Endothelial cell of umbilical vein (primary cell): ENCODE measurements at regions not wholly inside any gene's neighbourhood (a gene's known extent, or its start where the extent isn't known, plus 50 kb on each side); places are given as distances from the start of the nearest gene placed in this dataset.

Experiments used
- BruUV-seq: library from RNA; stranded (reverse); fragments of 400-500 nt; replicated peaks from 2 replicates; lab custom pipeline; 2021; lab: Mats Ljungman, UMichigan
- CTCF ChIA-PET: fragments of 300-600, 350-600 bp; sonication (Branson Sonifier 250); formaldehyde crosslinking; loops from one replicate; lab custom pipeline; 2021; ENCODE audit warnings: antibody characterized with exemption, inconsistent platforms; lab: Charles Lee
- POLR2A ChIA-PET: fragments of 300-600, 350-600 bp; sonication (Branson Sonifier 250); formaldehyde crosslinking; loops from one replicate; lab custom pipeline; 2021; ENCODE audit warnings: antibody characterized with exemption, inconsistent platforms; lab: Charles Lee
- DNase-seq: peaks from one replicate; pipeline ENCODE4 v3.0.0-alpha.2; 2011; ENCODE audit warnings: low read depth, low spot score
- FAIRE-seq: peaks from 2 replicates; lab custom pipeline; 2011; peaks lifted over from hg19 to GRCh38; lab: Jason Lieb, UNC
- H2AFZ ChIP-seq: 2 replicates; pipeline ENCODE4 v1.6.0; 2012; ENCODE audit warnings: low read depth, low read length, control low read depth, inconsistent platforms
- H3K27ac ChIP-seq: 2 replicates; pipeline ENCODE4 v1.5.1; 2011; ENCODE audit warnings: low read depth, mild to moderate bottlenecking, control low read depth, low read length, moderate library complexity; ENCODE audit not compliant: insufficient read depth
- H3K27me3 ChIP-seq, 2 experiments: 2 replicates each; pipeline versions ENCODE4 v1.6.0 to v1.6.1; 2011; ENCODE audit warnings: low read length in 2 of 2, mixed read lengths in 1 of 2; ENCODE audit not compliant: control insufficient read depth in 2 of 2, insufficient read depth in 2 of 2
- H3K36me3 ChIP-seq, 2 experiments: 2 replicates in 1 of 2; 3 replicates in 1 of 2; pipeline ENCODE4 v1.5.1; 2011; ENCODE audit warnings: low read length in 2 of 2, mild to moderate bottlenecking in 1 of 2, moderate library complexity in 1 of 2; ENCODE audit not compliant: control insufficient read depth in 2 of 2, insufficient read depth in 2 of 2; ENCODE audit errors: extremely low read depth in 1 of 2
- H3K4me1 ChIP-seq: 3 replicates; pipeline ENCODE4 v1.5.1; 2011; ENCODE audit warnings: mild to moderate bottlenecking, low read length; ENCODE audit not compliant: control insufficient read depth, insufficient read depth; ENCODE audit errors: extremely low read depth
- H3K4me2 ChIP-seq: 2 replicates; pipeline ENCODE4 v1.6.1; 2011; ENCODE audit warnings: low read length, control low read depth, mixed read lengths; ENCODE audit not compliant: insufficient read depth
- H3K4me3 ChIP-seq, 3 experiments: fragments of 200-600 bp in 1 of 3; sonication (generic), shearing (Covaris generic) in 1 of 3; replicated peaks in 1 of 3; 2 replicates each; pipeline ENCODE4 v1.5.1; 2011 to 2016; ENCODE audit warnings: control low read depth in 3 of 3, low read length in 3 of 3, mild to moderate bottlenecking in 2 of 3, inconsistent platforms in 1 of 3, low read depth in 1 of 3, moderate library complexity in 1 of 3; ENCODE audit not compliant: insufficient read depth in 1 of 3
- H3K79me2 ChIP-seq: 2 replicates; pipeline ENCODE4 v1.6.0; 2012; ENCODE audit warnings: low read length, inconsistent platforms; ENCODE audit not compliant: control insufficient read depth, insufficient read depth
- H3K9ac ChIP-seq: replicated peaks from 2 replicates; pipeline ENCODE3; 2011; ENCODE audit warnings: low read length, control low read depth; ENCODE audit not compliant: insufficient read depth; ENCODE audit errors: extremely low read depth
- H3K9me1 ChIP-seq: replicated peaks from 3 replicates; pipeline ENCODE4 v1.6.0; 2011; ENCODE audit warnings: mild to moderate bottlenecking, low read length; ENCODE audit not compliant: control insufficient read depth, insufficient read depth; ENCODE audit errors: extremely low read depth
- H3K9me3 ChIP-seq: replicated peaks from 2 replicates; pipeline ENCODE4 v1.5.1; 2012; ENCODE audit warnings: low read length, inconsistent platforms; ENCODE audit not compliant: control insufficient read depth, insufficient read depth
- H4K20me1 ChIP-seq: replicated peaks from 2 replicates; pipeline ENCODE3; 2011; ENCODE audit warnings: mild to moderate bottlenecking, low read length; ENCODE audit not compliant: control insufficient read depth, insufficient read depth; ENCODE audit errors: extremely low read depth
- CTCF ChIP-seq, 2 donors: IDR thresholded peaks; 1 replicate in 1 of 2; 2 replicates in 1 of 2; pipeline ENCODE4 v1.5.1; 2011; ENCODE audit warnings: low read length in 2 of 2, mild to moderate bottlenecking in 2 of 2, moderate library complexity in 2 of 2, control low read depth in 1 of 2, inconsistent platforms in 1 of 2, low read depth in 1 of 2; ENCODE audit not compliant: insufficient read depth in 1 of 2; ENCODE audit errors: extremely low read depth in 1 of 2
- EZH2 ChIP-seq: IDR thresholded peaks from 2 replicates; pipeline ENCODE4 v1.6.1; 2012; ENCODE audit warnings: borderline replicate concordance, low read depth, mild to moderate bottlenecking, moderate library complexity, low read length, inconsistent platforms; ENCODE audit not compliant: severe bottlenecking
- FOS ChIP-seq: IDR thresholded peaks from 2 replicates; pipeline ENCODE4 v1.6.1; 2011; ENCODE audit warnings: mild to moderate bottlenecking, low read length, moderate library complexity, borderline replicate concordance; ENCODE audit not compliant: insufficient read depth
- GATA2 ChIP-seq: IDR thresholded peaks from 2 replicates; pipeline ENCODE4 v1.7.0; 2011; ENCODE audit warnings: low read depth, mild to moderate bottlenecking, moderate library complexity, mixed read lengths, low read length; ENCODE audit not compliant: insufficient read length, insufficient read depth
- JUN ChIP-seq: IDR thresholded peaks from 2 replicates; pipeline ENCODE4 v1.6.1; 2011; ENCODE audit warnings: borderline replicate concordance, low read depth; ENCODE audit not compliant: insufficient read length, insufficient read depth
- MYC ChIP-seq: IDR thresholded peaks from one replicate; pipeline ENCODE4 v1.6.1; 2011; ENCODE audit warnings: mild to moderate bottlenecking, low read depth, low read length
- POLR2A ChIP-seq: IDR thresholded peaks from 2 replicates; pipeline ENCODE4 v1.6.1; 2012; ENCODE audit warnings: low read depth, mild to moderate bottlenecking, control low read depth, low read length
- POLR2AphosphoS5 ChIP-seq: IDR thresholded peaks from 2 replicates; pipeline ENCODE4 v1.6.1; 2012; ENCODE audit warnings: low read depth, mild to moderate bottlenecking, control low read depth, low read length, moderate library complexity; ENCODE audit not compliant: insufficient read depth
- dilution Hi-C: fragments of 300-500 bp; cut with MboI; formaldehyde crosslinking; loops from one replicate; pipeline ENCODE4 v1.15.0; 2019; ENCODE audit warnings: low sequenced_read_pairs; ENCODE audit not compliant: extremely low pct_ligation_motif_present
- intact Hi-C: fragments of 100-400 bp; cut with micrococcal nuclease; formaldehyde crosslinking; loops from one replicate; pipeline ENCODE4 v1.10.0; 2022
- TF ChIP-seq, protein P1 (sequence below): IDR thresholded peaks from 2 replicates; pipeline ENCODE4 v1.6.1; 2011; ENCODE audit not compliant: insufficient read depth, insufficient read length

- Histone ChIP-seq H3K4me3 (no peak overlapping the region), H3K9me1 (no peaks in the 10 kb centered on the region), H3K36me3 (no peaks in the 10 kb centered on the region), H3K27me3 (no peaks in the 10 kb centered on the region), H3K27ac (no peak overlapping the region), H3K4me2 (no peak overlapping the region), H3K9ac (no peak overlapping the region), H3K4me1 (no peaks in the 10 kb centered on the region), H3K9me3 (no peaks in the 10 kb centered on the region), H2AFZ (no peak overlapping the region), H4K20me1 (no peaks in the 10 kb centered on the region), H3K79me2 (no peaks in the 10 kb centered on the region)
- ChIA-PET POLR2A (no interaction called here), CTCF (no interaction called here)
- no TSS peak for BruUV-seq
- TF ChIP-seq POLR2A (no peak), EZH2 (no peak), POLR2AphosphoS5 (no peak), FOS (no peak), JUN (no peak), MYC (no peak), CTCF (IDR thresholded peaks at IDR 0.05; ENCODE audit: extremely low read depth in 1 of 2, insufficient read depth in 1 of 2, low read depth in 1 of 2, low read length in 2 of 2) (no peak), GATA2 (no peak)
- TF ChIP-seq, protein P1, sequence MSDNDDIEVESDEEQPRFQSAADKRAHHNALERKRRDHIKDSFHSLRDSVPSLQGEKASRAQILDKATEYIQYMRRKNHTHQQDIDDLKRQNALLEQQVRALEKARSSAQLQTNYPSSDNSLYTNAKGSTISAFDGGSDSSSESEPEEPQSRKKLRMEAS: no peak
- DNase-seq (no peak), FAIRE-seq (no peak)
- intact Hi-C loops: no loop called here
- dilution Hi-C loops: no loop called here
Observed at GRCh38 chr2:211258646-211259335, 702.4 kb downstream of the CPS1 start.
